ENCODE measurements at regions not wholly inside any gene's neighbourhood (a gene's known extent, or its start where the extent isn't known, plus 50 kb on each side); places are given as distances from the start of the nearest gene placed in this dataset.

DNA sequence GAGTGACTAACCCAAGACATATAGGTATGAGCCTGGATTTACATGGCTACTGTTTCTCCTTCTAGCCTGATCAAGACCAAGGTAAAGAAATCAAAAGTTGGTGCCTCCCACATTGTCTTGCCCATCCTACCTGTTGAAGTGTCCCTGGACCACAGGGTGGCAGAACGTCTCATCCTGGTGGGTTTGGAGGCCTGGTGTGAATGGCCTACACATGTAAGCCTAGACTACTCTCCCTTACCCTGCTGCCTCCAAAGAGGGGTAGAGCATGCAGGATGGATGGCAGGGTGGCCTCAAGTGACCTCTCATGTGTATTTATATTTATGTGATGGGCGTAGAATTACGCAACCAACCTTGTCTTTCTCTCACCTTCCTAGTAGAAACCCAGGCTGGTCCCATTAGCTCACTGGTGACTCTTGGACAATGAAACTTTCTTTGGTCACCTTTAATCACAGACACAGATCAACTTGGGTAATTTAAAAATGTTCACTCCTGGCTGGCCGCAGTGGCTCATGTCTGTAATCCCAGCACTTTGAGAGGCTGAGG lies 73.3 kb upstream of the SOD3 start:
- intact Hi-C loops (cut with DNase I; ENCODE audit: low total_unique reads), result no loop called here
- no peak overlapping the region for H3K27ac ChIP-seq
- H3K27me3 ChIP-seq, result no peaks in the 10 kb centered on the region
- H3K9me3 ChIP-seq, result no peaks in the 10 kb centered on the region
- DNase-seq, result no peak
- H3K4me1 ChIP-seq, result no peaks in the 10 kb centered on the region
- no peak overlapping the region for H3K4me3 ChIP-seq
- TF ChIP-seq, protein P1, sequence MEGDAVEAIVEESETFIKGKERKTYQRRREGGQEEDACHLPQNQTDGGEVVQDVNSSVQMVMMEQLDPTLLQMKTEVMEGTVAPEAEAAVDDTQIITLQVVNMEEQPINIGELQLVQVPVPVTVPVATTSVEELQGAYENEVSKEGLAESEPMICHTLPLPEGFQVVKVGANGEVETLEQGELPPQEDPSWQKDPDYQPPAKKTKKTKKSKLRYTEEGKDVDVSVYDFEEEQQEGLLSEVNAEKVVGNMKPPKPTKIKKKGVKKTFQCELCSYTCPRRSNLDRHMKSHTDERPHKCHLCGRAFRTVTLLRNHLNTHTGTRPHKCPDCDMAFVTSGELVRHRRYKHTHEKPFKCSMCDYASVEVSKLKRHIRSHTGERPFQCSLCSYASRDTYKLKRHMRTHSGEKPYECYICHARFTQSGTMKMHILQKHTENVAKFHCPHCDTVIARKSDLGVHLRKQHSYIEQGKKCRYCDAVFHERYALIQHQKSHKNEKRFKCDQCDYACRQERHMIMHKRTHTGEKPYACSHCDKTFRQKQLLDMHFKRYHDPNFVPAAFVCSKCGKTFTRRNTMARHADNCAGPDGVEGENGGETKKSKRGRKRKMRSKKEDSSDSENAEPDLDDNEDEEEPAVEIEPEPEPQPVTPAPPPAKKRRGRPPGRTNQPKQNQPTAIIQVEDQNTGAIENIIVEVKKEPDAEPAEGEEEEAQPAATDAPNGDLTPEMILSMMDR (IDR thresholded peaks at IDR 0.05), result no peak
- no peak for TF ChIP-seq POLR2A (IDR thresholded peaks at IDR 0.05)
- H3K36me3 ChIP-seq, result no peaks in the 10 kb centered on the region

DNA sequence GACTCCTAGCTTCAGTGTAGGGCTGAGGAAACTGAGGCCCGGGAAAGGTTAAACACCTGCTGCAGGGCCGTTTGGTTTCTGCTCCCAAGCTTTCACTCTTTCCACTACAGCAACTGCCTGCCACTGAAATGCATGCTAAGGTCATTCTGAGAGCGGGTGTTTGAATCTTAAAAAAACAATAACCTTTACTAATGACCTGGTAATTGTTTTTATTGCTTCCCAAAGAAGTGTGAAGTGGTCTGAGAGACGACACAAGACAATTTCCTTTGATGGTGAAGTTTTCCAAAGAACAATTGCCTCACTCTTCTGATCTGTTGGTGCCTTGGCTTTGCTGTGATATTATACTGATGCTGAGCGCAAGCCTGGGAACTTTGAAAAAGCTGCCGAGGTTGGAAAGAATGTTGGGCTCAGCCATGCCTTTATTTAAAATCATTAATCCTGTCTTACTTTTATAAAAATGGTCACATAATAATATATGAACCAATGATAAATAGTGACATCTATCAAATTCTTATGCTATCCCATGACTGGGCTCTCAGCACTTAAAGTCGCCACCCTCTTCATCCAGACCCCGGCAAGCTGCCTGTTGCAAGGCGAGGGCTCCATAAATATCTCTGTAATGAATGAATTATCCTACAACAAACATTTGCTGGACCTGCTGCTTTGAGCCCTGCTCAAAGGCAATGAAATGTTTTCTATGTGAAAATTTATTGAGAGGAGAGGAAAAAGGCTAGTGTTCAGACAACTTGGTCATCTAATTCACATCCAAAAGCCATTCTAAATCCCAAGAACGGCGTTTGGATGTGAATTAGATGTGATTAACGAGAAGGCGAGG lies 67.8 kb upstream of the SOD3 start:
- no peak for TF ChIP-seq POLR2A (IDR thresholded peaks at IDR 0.05)
- TF ChIP-seq, protein P1 (IDR thresholded peaks at IDR 0.05), result no peak
- Histone ChIP-seq H3K4me3 (no peak overlapping the region), H3K27ac (no peak overlapping the region), H3K4me1 (no peaks in the 10 kb centered on the region), H3K36me3 (no peaks in the 10 kb centered on the region), H3K27me3 (no peaks in the 10 kb centered on the region), H3K9me3 (no peaks in the 10 kb centered on the region)
- intact Hi-C loops (cut with DNase I; ENCODE audit: low total_unique reads), result no loop called here
- DNase-seq, result no peak

DNA sequence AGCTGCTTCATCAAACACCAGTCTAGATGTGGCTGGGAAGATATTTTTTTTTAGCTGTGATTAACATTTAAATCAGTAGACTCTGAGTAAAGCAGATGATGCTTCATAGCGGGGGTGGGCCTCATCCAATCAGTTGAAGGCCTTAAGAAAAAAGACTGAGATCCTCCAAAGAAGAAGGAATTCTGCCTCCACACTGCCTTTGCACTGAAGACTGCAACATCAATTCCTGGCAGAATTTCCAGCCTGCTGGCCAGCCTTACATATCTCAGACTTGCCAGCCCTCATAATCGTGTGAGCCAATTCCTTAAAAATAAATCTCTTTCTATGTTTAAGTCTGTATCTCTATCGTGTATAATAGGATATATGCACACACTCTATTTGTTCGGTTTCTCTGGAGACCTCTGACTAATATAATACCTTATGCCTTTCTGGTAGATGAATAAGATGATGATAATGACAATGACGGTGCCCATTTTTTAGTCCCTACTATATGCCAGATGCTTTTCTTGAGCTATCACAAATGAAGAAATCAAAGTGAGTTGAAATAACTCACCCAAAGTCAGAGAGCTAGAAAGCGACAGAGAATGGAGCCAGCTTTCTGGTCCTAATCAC lies 66.1 kb upstream of the SOD3 start:
- TF ChIP-seq POLR2A (IDR thresholded peaks at IDR 0.05), result no peak
- TF ChIP-seq, protein P1 (IDR thresholded peaks at IDR 0.05), result no peak
- Histone ChIP-seq H3K27me3 (no peaks in the 10 kb centered on the region), H3K4me1 (peaks cover 0 to 5% of the 10 kb centered on the region in 2 donors), H3K27ac (no peak overlapping the region), H3K36me3 (no peaks in the 10 kb centered on the region), H3K4me3 (no peak overlapping the region), H3K9me3 (no peaks in the 10 kb centered on the region)
- intact Hi-C loops (cut with DNase I; ENCODE audit: low total_unique reads), result no loop called here
- DNase-seq, result no peak

DNA sequence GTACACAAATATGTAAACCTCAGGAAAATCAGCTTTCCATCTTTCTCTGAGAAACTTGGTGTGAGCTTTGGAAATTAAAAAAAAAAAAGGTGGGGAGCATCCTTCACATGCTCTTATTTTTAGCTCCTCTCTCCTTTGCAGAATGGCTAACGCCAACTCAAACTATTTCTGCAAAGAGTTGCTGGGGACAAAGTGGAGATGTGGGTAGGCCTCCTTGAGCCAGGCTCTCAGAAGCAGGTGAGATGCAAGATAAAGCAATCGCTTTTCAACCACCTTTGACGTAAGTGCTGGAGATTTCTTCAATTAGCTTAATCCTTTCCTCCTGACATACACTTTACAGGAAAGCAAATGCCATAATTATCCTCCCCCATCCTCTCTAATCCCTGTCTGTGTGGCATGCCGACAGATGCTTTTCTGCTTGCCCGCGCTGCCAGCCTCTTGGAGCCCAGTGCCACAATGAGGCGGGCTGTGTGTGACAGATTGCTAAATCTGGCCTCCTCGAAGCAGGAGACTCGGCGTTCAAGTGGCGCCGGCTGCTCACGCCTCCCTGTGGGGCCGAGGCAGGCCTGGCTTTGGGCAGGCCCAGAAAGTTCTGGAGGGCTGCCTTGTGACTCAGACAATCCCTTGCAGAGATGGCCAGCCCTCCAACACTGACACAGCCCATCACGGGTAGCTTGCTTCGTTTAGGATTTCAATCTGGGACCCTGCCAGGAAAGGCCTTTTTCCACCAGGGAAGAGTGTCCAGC lies 64.9 kb upstream of the SOD3 start:
- Histone ChIP-seq H3K9me3 (no peaks in the 10 kb centered on the region), H3K4me3 (no peak overlapping the region), H3K4me1 (peaks cover 0 to 5% of the 10 kb centered on the region in 2 donors), H3K27me3 (no peaks in the 10 kb centered on the region), H3K27ac (no peak overlapping the region), H3K36me3 (no peaks in the 10 kb centered on the region)
- intact Hi-C loops (cut with DNase I; ENCODE audit: low total_unique reads), result no loop called here
- peak; percentile 33 to 52 for DNase-seq
- TF ChIP-seq, protein P1 (IDR thresholded peaks at IDR 0.05), result no peak

Data from uterus (tissue), 3 donors.